GM18498 (cell line): ENCODE measurements at regions not wholly inside any gene's neighbourhood (a gene's known extent, or its start where the extent isn't known, plus 50 kb on each side); places are given as distances from the start of the nearest gene placed in this dataset.

ENCODE experiments used
- ATAC-seq: cut with Tn5 transposase; IDR thresholded peaks from one replicate; pipeline ENCODE4 v1.9.1; 2021; ENCODE audit warnings: mild to moderate bottlenecking, moderate library complexity; ENCODE audit not compliant: unreplicated experiment

DNA sequence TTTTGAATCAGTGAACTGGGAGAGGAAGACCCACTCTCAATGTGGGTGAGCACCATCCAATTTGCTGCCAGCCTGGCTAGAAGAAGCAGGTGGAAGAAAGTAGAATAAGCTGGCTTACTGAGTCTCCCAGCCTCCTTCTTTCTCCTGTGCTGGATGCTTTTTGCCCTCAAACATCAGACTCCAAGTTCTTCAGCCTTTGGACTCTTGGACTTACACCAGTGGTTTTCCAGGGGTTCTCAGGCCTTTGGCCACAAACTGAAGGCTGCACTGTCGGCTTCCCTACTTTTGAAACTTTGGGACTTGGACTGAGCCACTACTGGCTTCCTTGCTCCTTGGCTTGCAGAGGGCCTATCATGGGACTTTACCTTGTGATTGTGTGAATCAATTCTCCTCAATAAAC, 804.2 kb upstream of the SLITRK1 start:
- no peak for ATAC-seq

DNA sequence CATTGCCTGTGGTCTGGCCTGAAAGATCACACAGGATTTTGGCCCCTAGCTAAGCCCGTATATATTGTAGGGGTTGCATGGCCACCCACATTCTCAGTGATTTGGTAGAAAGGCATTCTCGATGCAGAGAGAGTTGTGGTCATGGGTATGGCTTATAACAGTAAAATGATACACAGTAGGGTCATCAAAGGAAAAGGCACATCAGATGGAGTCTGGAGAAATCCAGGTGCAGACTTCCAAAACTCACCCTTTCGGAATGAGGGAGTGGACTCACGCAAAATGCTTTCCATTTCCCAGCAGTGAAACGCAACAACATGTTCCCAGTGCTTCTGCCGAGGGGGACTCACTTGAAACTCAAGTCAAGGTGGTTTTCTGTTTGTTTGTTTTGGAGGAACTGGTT, 802.5 kb upstream of the SLITRK1 start:
- ATAC-seq = no peak

DNA sequence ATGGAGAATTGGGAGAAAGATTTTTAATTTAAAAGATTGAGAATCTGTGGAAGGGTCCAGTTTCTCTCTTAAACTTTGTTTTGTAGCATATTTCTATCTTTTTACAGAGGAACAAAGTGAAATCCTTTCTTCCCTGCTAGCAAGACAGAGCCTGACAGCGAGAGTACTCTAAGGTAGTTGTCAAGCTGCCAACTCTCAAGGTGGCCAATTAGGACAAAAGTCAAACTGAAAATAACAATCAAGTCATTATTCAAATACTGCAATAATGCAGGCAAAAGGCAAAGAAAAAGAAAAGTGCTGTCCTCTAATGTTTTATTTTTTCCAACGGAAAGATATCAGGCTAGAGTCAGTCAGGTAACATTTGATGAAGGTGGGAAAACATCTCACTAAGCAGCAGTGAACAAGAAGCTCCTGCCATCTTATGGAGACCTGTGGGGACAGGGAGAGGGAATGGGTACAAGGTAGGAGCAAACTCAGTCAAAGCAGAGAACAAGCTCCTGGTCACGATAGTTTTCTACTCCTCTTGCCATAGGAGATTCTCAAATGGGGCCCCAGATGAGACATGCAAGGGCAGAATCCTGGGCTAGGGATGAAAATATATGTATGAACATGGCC, 801.9 kb upstream of the SLITRK1 start:
- no peak for ATAC-seq

DNA sequence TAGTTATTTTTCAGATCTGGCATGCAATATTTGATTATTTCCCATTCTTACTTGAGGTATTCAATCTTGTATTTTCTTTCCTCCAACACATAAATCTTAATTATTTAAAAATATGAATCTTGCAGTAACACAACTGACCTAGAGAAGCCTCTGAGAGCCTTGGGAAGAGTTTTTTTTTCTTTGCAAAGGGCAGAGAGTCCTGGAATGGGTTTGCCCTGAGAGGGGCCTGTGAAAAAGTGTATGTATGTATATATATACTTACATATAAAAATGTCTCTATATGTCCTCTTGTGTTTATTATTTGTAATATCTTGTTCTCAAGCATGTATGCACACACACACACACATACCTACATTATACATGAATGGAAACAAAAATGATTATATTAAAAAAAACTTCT, 801.2 kb upstream of the SLITRK1 start:
- ATAC-seq = no peak

DNA sequence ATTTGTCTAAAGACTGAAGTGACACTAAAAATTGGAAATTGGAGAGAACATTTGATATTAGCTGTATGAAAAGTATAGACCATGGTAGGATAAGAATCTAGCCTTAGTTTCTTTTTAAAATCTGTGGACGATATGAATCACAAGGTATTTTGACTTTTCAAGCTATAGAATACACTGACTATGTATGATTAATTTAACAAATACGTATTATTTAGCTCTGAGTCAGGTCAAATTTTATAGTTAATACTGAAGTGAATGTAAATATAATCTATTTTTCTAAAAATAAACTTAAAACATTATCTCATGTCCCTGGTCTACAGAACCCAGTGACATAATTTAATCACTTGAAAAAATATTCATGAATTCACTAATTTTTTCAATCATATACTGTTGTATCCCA, 795.6 kb upstream of the SLITRK1 start:
- no peak for ATAC-seq

DNA sequence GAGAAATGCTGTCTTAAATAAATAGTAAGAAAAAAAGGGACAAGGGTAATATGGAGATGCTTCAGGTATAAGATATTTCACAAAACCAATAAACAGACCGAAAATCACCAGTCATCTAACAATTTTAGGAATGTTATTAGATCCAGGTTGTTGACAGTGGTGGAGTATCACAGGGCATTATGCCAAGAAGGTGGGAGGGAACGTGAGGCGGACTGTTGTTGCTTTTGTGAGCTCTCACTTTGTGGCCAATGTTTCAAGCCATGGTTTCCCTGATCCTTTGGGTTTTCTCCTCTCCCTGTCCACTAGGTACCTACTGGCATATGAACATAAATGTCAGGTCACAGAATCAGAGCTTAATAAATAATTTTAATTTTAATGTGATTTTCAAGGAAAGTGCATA, 790.3 kb upstream of the SLITRK1 start:
- no peak for ATAC-seq

DNA sequence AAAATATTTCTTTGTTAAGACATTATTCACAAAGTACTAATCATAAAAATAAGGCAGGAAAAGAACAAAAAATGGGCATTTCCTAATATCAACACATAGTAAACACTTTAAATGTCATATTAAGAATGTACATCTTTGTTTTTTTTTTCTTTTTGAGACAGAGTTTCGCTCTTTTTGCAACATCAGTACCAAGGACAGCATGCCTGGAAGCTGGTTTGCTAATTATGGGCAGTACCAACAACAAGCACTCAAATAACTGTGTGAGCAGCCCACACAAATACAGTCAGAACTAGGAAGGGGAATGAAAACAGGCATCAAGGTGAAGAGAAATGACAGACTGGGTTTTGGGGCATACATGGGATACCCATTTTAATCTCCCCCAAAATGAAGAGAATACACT, 788.0 kb upstream of the SLITRK1 start:
- no peak for ATAC-seq

DNA sequence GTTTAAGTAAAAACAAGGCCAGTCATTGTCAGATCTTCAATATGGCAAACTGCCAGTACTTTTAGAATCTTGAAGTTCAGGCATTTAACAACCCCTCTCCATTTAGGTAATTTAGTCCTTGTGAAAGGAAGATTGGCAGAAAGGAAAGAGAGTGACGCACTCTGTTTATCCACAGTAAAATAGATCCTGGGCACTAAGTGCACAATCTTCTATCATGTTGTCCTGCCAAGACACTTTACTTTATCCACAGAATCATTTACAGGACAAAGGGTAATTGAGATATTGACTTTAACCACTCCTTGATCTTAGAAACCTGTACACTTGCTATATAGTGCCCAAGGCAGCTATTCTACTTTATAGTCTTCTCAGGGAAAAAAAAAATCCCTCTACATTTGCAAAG, 786.4 kb upstream of the SLITRK1 start:
- ATAC-seq = no peak

DNA sequence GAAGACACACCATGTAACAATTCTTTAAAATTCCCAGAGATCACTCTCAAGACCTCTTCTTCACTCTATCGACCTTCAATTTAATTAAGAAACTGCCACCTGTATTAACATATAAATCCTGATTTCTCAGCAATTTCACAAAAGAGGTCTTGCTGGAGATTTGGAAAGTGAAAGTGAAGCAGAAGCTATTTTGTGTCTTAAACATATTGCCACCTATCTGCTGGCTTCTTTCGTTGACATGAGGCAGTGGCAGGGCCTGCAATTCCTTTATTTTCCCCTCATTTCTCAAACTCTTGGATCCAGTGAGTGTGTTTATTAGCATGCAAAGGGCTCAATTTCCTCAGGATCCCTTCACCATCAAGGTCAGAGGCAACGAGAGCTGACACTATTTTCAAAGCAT, 780.2 kb upstream of the SLITRK1 start:
- no peak for ATAC-seq

DNA sequence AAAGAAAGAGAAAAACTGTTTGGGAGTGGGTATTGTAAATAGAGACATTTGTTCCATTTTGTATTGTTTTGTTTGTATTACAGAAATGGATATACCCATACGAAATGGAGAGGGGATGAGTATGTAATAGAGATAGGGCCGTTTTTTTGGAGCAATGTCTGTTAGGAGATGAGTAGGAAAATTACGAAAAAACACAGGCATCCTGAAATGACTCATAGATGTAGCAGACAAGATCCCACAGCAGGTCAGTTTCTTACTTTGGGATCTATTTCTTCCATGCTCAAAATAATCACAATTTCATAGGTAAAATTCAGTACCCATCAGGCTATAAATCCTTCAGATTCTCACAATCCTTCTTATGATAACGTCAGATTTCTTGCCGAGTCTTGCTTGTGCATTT, 779.4 kb upstream of the SLITRK1 start:
- ATAC-seq = no peak

DNA sequence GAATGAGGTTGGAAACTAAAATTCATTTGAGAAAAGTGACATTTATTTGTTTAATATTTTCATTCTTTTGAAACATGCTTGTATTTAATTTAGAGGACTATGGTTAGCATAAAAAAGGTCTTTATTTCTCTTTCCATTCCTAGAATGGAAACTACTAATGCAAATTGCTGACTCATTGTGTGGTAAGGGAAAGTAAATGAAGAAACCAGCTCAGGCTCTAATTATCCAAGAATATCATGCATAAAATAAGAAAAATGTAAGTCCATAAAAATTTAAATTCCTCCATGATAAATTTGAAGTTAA, 777.0 kb upstream of the SLITRK1 start:
- ATAC-seq = no peak

DNA sequence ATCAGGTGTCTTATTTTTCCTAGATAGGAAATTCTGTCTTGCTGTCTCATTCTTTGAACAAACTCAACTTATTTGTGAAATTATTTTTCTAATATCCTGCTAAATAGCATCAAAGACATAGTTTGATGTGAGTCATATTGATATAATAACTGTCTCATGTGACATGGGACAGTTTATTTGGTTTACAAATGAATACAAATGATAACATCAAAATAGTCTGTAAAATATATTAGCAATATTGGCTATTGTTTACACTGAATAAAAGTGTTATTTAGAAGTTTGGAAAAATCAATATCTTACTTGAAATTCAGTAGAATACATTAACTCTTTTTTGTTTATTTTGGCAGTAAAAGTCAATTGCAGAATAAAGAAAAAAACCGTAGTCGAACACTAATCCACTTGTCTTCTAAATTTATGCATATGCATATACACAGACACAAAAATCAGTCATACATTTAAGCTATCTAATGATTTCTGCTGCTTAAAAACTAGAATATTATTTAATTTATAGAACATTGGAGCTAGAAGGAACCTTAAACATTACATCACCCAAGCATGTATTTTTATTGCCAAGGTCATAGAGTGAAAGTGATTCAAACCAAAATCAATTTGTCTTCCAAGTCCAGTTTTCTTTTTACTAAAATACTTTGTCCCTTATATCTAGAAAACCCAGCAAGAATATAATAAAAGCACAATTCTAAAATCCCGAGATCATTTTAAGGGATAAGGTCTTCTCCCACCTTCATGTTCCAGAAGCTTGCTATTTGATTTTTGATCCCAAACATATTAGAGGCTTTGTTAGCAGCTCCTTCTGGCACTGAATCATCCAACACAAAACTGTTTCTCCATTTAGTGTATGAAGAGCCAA, 776.5 kb upstream of the SLITRK1 start:
- ATAC-seq = no peak

DNA sequence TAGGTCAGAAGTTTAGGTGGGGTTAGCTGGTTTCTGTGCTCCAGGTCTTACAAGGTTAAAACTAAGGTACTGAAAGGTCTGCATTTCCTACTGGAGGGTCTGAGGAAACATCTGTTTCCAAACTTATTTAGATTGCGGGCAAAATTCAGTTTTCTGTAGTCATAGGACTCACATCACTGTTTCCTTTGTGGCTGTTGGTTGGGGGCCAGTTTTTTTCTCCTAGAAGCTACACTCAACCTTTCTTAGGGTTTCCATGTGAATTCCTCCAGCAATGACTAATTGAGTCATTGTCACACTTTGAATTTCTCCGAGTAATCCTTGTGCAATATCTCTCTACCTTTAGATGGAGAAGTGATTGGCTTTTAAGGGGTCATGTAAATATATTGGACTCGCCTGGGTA, 773.4 kb upstream of the SLITRK1 start:
- no peak for ATAC-seq

DNA sequence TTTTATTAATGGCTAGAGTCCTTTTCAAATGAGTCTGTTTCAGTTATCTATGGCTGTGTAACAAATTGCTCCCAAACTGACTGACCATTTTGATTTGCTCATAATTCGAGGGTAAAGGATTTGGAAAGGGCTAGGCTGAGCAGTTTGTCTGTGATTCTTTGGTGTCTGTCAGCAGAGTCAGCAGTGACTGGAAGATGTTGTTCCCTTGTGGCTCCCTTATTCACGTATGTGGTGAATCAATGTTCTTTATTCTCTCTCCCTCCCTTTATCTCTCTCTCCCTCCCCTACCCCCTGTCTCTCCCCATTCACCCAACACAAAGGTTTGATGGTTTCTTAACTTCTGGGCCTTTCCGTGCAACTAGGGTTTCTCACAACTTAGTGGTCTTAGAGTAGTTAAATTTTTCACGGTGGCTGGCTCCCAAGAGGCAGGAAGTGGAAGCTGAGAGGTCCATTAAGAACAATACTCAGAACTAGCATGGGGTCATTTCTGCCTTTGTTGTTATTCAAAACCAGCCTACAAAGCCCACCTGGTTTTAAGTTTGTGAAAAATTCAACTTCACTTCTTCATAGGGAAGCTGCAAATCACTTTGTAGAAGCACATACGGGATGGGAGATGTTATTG, 772.5 kb upstream of the SLITRK1 start:
- no peak for ATAC-seq

DNA sequence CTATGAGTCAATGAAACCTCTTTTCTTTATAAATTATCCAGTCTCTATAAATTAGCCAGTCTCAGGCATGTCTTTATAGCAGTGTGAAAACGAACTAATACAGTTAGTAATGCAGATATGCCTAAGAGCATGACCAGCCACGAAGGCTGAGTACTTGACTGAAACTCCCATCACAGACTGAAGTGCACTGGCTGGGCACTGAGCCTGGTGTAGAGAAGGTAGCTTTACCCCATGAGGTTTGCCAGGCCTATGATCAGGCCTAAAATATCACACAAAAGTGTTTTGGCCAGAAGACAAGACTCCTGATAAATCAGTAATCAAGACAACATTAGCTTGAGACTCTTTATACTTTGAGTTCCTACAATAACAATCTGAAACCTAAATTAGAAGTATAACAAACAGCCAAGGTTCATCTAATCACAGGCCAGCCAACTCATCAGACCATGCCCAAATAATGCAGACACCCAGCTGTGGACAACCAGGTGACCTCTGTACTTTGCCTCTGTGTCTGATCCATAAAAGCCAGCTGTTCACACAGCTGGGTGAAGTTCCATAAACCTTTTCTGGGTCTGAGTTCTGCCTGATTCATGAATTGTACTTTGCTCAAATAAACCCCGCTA, 771.8 kb upstream of the SLITRK1 start:
- no peak for ATAC-seq

DNA sequence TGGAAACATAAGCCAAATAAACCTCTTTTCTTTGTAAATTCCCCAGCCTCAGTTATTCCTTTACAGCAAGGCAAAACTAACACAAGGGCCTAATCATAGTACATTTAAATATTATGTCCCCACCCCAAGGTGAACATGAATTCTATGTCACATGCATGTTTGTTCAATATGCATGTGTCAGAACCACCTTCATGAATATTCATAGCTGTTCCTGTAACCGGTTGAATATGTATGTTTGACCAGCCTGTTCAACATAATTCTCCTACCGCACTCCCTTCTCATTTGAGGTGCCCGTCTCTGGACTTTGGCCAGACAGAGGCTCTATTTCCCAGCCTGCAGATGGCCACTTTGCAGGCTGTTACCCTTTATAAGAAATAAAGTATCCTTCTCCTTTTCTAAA, 769.4 kb upstream of the SLITRK1 start:
- ATAC-seq = no peak

DNA sequence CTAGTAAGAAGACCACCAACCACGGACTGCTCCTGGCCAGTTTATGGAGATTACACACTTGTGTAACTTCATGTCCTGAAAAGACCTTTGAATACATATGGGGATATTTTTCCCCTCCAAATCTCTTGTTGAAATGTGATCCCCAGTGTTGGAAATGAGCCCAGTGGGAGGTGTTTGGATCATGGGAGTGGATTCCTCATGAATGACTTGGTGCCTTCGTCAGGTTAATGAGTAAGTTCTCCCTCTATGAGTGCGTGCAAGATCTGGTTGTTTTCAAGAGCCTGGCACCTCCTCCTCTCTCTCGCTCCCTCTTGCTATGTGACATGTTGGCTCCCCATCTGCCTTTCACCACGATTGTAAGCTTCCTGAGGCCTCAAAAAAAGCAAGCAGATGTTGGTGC, 769.0 kb upstream of the SLITRK1 start:
- ATAC-seq = no peak

DNA sequence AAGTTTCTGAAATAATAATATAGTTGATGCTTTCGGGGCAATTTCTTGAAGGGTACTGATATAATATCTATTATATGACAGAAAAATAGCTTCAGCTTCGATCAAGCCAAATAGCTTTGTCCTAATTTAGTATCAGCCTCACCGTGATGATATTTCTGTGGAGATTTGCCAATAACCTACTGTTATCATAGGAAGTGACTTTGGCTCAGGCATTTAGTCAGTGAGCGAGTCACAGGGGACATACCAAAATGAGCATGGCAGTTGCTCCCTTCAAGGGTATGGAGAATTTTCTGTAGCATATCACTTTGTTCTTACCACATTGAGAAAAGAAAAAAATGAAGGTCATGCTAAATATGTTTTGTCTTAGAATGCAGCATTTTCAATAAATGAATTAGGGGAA, 767.6 kb upstream of the SLITRK1 start:
- ATAC-seq = no peak

DNA sequence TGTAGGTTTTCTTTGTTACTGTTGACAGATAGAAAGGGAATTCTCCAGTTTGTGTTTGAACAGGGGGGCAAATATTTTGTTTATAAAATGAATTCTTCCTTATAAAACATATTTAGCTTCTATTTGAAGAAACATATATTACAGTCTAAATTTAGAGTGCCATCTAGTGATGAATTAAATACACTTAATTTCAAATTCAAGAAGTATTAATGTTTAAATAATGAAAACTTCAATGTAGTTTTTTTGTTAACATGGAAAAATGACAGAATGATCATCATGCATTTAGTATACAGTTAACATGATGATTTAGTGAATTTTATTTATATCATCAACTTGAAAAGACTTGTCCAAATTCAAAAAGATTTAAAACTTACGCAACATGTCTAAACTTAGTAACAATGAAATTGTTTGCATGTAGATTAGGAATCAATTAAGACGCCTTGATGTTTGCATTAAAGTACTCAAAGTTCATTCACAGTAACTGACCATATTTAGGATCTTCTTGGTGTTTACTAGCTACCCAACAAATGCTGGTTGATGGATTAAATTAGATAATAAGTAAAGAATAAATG, 765.9 kb upstream of the SLITRK1 start:
- ATAC-seq = no peak

DNA sequence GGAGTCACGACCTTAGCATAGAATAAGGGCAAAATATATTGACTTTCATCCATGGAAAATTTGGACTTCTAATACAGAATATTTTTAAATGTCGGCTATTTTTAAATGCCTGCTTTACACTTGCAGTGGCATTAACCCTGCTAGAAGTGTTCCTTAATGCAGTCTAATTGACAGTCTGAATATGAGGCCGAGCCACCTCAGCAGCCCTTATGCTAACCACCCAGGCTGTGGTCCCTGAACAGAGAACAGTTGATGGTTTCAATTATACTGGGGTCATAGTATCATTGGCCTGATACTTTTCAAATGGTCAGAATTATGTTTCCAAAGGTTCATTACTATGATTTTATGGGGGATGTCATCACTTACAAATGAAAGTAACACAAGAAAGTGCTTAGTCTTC, 764.7 kb upstream of the SLITRK1 start:
- ATAC-seq = no peak

DNA sequence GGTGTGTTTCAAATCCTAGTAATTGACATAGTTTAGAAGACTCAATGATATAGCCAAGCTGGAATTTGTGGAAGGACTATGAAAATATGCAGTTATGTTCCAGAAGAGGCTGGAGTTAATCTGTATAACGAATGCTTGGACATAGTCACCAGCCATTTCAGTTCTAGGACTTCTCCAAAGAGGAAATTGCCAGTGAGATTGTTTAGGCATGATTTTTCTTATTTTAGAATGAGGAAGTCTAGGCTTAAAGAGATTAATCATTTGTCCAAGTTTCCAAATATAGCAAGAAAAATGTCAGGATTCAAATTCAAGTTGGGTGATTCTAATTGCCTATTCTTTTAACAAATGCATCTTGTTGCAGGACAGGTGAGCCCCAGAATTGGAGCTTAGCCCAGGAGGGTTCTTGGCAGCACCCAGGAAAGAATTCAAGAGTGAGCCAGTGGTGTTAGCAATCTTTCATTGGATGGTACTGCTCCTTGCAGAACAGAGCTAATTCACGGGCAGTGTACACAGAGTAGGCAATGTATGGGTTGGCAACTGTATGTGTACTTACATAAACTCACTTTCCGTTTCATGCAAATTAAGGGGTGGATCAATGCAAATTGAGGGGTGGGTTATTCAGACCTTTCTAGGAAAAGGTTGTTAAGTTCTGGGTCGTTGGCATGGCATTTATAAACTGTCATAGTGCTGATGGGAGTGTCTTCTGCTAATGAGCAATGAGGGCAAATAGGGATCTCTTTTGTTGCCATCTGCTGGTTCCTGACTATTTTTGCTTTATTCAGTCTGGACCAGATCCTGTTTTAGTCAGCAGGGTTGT, 763.1 kb upstream of the SLITRK1 start:
- no peak for ATAC-seq
